Breast epithelium (tissue), 4 donors: ENCODE measurements at regions not wholly inside any gene's neighbourhood (a gene's known extent, or its start where the extent isn't known, plus 50 kb on each side); places are given as distances from the start of the nearest gene placed in this dataset.

ENCODE experiments used
- DNase-seq, 2 donors: peaks; one replicate each; pipeline ENCODE4 v3.0.0-alpha.2; 2019; ENCODE audit warnings: low spot score in 2 of 2
- H3K27ac ChIP-seq, 2 donors: fragments of 200-600 bp; sonication (generic) in 1 of 2; one replicate each; pipeline ENCODE4 v1.5.1; 2016 to 2019; ENCODE audit warnings: mild to moderate bottlenecking in 1 of 2
- H3K27me3 ChIP-seq, 2 donors: fragments of 200-600 bp; sonication (generic) in 1 of 2; one replicate each; pipeline versions ENCODE4 v1.5.1 to v1.6.0; 2017 to 2019; ENCODE audit warnings: control low read depth in 1 of 2, mild to moderate bottlenecking in 1 of 2
- H3K36me3 ChIP-seq: fragments of 200-600 bp; one replicate; pipeline ENCODE4 v1.5.1; 2019
- H3K4me1 ChIP-seq, 2 donors: fragments of 200-600 bp; sonication (generic); one replicate each; pipeline ENCODE4 v1.5.1; 2016 to 2019; ENCODE audit warnings: control low read depth in 1 of 2
- H3K4me3 ChIP-seq, 3 donors: fragments of 200-600 bp; sonication (generic); 1 replicate in 2 of 3; 2 replicates in 1 of 3; pipeline ENCODE4 v1.5.1; 2016 to 2019; ENCODE audit warnings: mild to moderate bottlenecking in 3 of 3, moderate library complexity in 2 of 3
- H3K9me3 ChIP-seq, 2 donors: fragments of 200-600 bp; sonication (generic) in 1 of 2; one replicate each; pipeline ENCODE4 v1.5.1; 2016 to 2019; ENCODE audit warnings: control low read depth in 1 of 2
- CTCF ChIP-seq, 3 donors: fragments of 450-650 bp; IDR thresholded peaks; one replicate each; pipeline ENCODE4 v1.5.1; 2016 to 2017; ENCODE audit warnings: antibody characterized with exemption in 3 of 3, mild to moderate bottlenecking in 3 of 3, moderate library complexity in 3 of 3
- POLR2A ChIP-seq: fragments of 450-650 bp; IDR thresholded peaks from one replicate; pipeline ENCODE4 v1.6.1; 2016; ENCODE audit warnings: antibody characterized with exemption, mild to moderate bottlenecking, moderate library complexity
- POLR2AphosphoS5 ChIP-seq, 3 donors: sonication (generic); formaldehyde crosslinking; IDR thresholded peaks; one replicate each; pipeline ENCODE4 v1.6.1; 2017; ENCODE audit warnings: antibody characterized with exemption in 3 of 3
- intact Hi-C: fragments of 100-400 bp; cut with DNase I; formaldehyde crosslinking; loops from one replicate; pipeline ENCODE4 v1.15.1; 2023; ENCODE audit warnings: low total_unique reads

GRCh38 chr9:10925896-10926295, 313.1 kb upstream of the PTPRD start:
- H3K36me3 ChIP-seq: no peaks in the 10 kb centered on the region
- no peak overlapping the region for H3K4me3 ChIP-seq
- intact Hi-C loops: no loop called here
- no peaks in the 10 kb centered on the region for H3K27me3 ChIP-seq
- H3K27ac ChIP-seq: no peak overlapping the region
- H3K9me3 ChIP-seq: no peaks in the 10 kb centered on the region
- no peaks in the 10 kb centered on the region for H3K4me1 ChIP-seq
- TF ChIP-seq POLR2A (no peak), POLR2AphosphoS5 (IDR thresholded peaks at IDR 0.05) (no peak), CTCF (IDR thresholded peaks at IDR 0.05) (no peak)
- DNase-seq: no peak

GRCh38 chr9:10928372-10928771, 315.6 kb upstream of the PTPRD start:
- no peak for DNase-seq
- H3K27ac ChIP-seq: no peak overlapping the region
- no peak overlapping the region for H3K4me3 ChIP-seq
- TF ChIP-seq POLR2AphosphoS5 (IDR thresholded peaks at IDR 0.05) (no peak), CTCF (IDR thresholded peaks at IDR 0.05) (no peak), POLR2A (no peak)
- H3K27me3 ChIP-seq: no peaks in the 10 kb centered on the region
- H3K9me3 ChIP-seq: no peaks in the 10 kb centered on the region
- intact Hi-C loops: no loop called here
- H3K4me1 ChIP-seq: no peaks in the 10 kb centered on the region
- H3K36me3 ChIP-seq: no peaks in the 10 kb centered on the region

GRCh38 chr9:10930081-10930480, 317.3 kb upstream of the PTPRD start:
- Histone ChIP-seq H3K27me3 (no peaks in the 10 kb centered on the region), H3K27ac (no peak overlapping the region), H3K4me3 (no peak overlapping the region), H3K9me3 (no peaks in the 10 kb centered on the region), H3K36me3 (no peaks in the 10 kb centered on the region), H3K4me1 (no peaks in the 10 kb centered on the region)
- DNase-seq: no peak
- TF ChIP-seq CTCF (IDR thresholded peaks at IDR 0.05) (no peak), POLR2AphosphoS5 (IDR thresholded peaks at IDR 0.05) (no peak), POLR2A (no peak)
- intact Hi-C loops: no loop called here

GRCh38 chr9:10946676-10947410, 334.0 kb upstream of the PTPRD start:
- Histone ChIP-seq H3K27me3 (no peaks in the 10 kb centered on the region), H3K27ac (no peak overlapping the region), H3K36me3 (no peaks in the 10 kb centered on the region), H3K4me3 (no peak overlapping the region), H3K9me3 (no peaks in the 10 kb centered on the region), H3K4me1 (no peaks in the 10 kb centered on the region)
- intact Hi-C loops: no loop called here
- no peak for DNase-seq
- TF ChIP-seq POLR2A: no peak
- TF ChIP-seq CTCF (IDR thresholded peaks at IDR 0.05): no peak
- TF ChIP-seq POLR2AphosphoS5 (IDR thresholded peaks at IDR 0.05): no peak

GRCh38 chr9:10957878-10958277, 345.1 kb upstream of the PTPRD start:
- Histone ChIP-seq H3K4me1 (no peaks in the 10 kb centered on the region), H3K27ac (no peak overlapping the region), H3K36me3 (no peaks in the 10 kb centered on the region), H3K9me3 (peaks cover 0 to 6% of the 10 kb centered on the region in 2 donors), H3K4me3 (no peak overlapping the region), H3K27me3 (no peaks in the 10 kb centered on the region)
- no peak for DNase-seq
- TF ChIP-seq CTCF (IDR thresholded peaks at IDR 0.05) (no peak), POLR2A (no peak), POLR2AphosphoS5 (IDR thresholded peaks at IDR 0.05) (no peak)
- intact Hi-C loops: no loop called here
